Heart left ventricle (tissue), 16 donors: ENCODE measurements at regions not wholly inside any gene's neighbourhood (a gene's known extent, or its start where the extent isn't known, plus 50 kb on each side); places are given as distances from the start of the nearest gene placed in this dataset.

ENCODE experiments used
- ATAC-seq, 4 donors: fragments of 200-7000 bp; cut with Tn5 transposase; one replicate each; pipeline ENCODE4 v1.9.1; 2020 to 2022; ENCODE audit warnings: moderate library complexity in 4 of 4, mild to moderate bottlenecking in 3 of 4, moderate number of reproducible peaks in 1 of 4
- DNase-seq, 5 donors: peaks; one replicate each; pipeline ENCODE4 v3.0.0-alpha.2; 2020
- H3K27ac ChIP-seq, 12 donors: fragments of 200-600 bp; sonication (generic) in 4 of 12; one replicate each; pipeline versions ENCODE4 v1.5.0 to v1.8.0; 2016 to 2022; ENCODE audit warnings: mild to moderate bottlenecking in 2 of 12
- H3K27me3 ChIP-seq, 9 donors: fragments of 200-600 bp; sonication (generic) in 2 of 9; one replicate each; pipeline versions ENCODE4 v1.5.1 to v1.8.0; 2016 to 2022; ENCODE audit warnings: mild to moderate bottlenecking in 3 of 9
- H3K36me3 ChIP-seq, 9 donors: fragments of 200-600 bp; sonication (generic) in 2 of 9; one replicate each; pipeline versions ENCODE4 v1.5.0 to v1.8.0; 2018 to 2022; ENCODE audit warnings: mild to moderate bottlenecking in 2 of 9
- H3K4me1 ChIP-seq, 12 donors: fragments of 200-600 bp; sonication (generic) in 4 of 12; one replicate each; pipeline versions ENCODE4 v1.5.0 to v1.8.0; 2016 to 2022; ENCODE audit warnings: mild to moderate bottlenecking in 3 of 12
- H3K4me3 ChIP-seq, 12 donors: fragments of 200-600 bp; sonication (generic) in 4 of 12; one replicate each; pipeline versions ENCODE4 v1.5.0 to v1.8.0; 2017 to 2022; ENCODE audit warnings: mild to moderate bottlenecking in 9 of 12, moderate library complexity in 4 of 12
- H3K9me3 ChIP-seq, 12 donors: fragments of 200-600 bp; sonication (generic) in 4 of 12; one replicate each; pipeline versions ENCODE4 v1.5.0 to v1.8.0; 2016 to 2022; ENCODE audit warnings: mild to moderate bottlenecking in 1 of 12
- POLR2A ChIP-seq, 2 donors: fragments of 450-650 bp; IDR thresholded peaks; one replicate each; pipeline ENCODE4 v1.6.1; 2017; ENCODE audit warnings: antibody characterized with exemption in 2 of 2, mild to moderate bottlenecking in 2 of 2, moderate library complexity in 2 of 2
- WGBS, 4 donors: extraction: QIAGEN DNeasy Blood & Tissue Kit in 2 of 4; methylation state at CpG; one replicate each; pipeline versions ENCODE4 v1.1.5 to v1.1.7; 2013 to 2018; 5-methylcytosine and 5-hydroxymethylcytosine counted together
- intact Hi-C, 10 donors: fragments of 100-400 bp; cut with DNase I; formaldehyde crosslinking; loops; one replicate each; pipeline versions ENCODE4 v1.11.1 to v1.14.2; 2022
- TF ChIP-seq, protein P1 (sequence below), 12 donors: fragments of 200-600 bp; sonication (generic) in 4 of 12; IDR thresholded peaks; one replicate each; pipeline versions ENCODE4 v1.5.0 to v1.8.0; 2018 to 2022; ENCODE audit warnings: antibody characterized with exemption in 12 of 12, mild to moderate bottlenecking in 5 of 12
- donor health status: ischemic (EF 13 %, LVEDD 7.1; RV severe dilation, severe dysfunction).
- donor health status: healthy with polysubstance abuse.
- donor health status: DM: no; HTN: yes; CAD: no.
- donor health status: DM: no; HTN: no; CAD: no.
- donor health status: ischemic (EF 25% LVEDD 6.9; RV normal size, moderate dysfunction).
- donor health status: ischemic (EF 25% LVEDD 5.7; RV mildly dilated, moderate dysfunction).
- donor health status: healthy.
- donor health status: DM: yes; HTN: yes; CAD: no.
- donor health status: ischemic (EF 35%, LVEDD 5.7; RV mildly dilated, moderate dysfunction).
- donor health status: nonischemic (EF 11% LVEDD 7.7; RV severe dilation, severe dysfunction).
- donor health status: DM: yes; HTN: yes; CAD: no.
- donor health status: PGD.
- donor health status: ischemic (EF 29% LVEDD 5.4; RV normal size, mild dysfunction).
- donor health status: nonischemic (EF 23%, LVEDD 6.1; RV moderate dilation, normal function).

DNA sequence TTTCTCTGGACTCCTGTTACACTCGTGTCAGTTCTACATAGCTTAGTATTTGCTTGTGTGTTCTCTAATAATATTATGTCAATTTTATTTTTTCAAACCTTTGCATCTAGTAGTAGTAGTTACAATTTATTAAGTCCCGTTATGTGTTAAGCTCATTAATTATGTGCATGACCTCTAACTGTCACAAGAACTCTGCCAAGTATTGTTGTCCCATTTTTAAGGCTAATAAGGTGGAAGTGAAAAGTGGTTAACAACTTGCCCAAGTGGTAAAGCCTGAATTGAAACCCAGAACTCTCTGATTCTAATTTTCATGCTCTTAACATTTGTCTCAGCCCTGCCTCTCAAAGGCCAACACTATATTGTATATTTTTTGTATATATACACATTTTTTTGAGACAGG is 221.6 kb downstream of the DMRT2 start:
- TF ChIP-seq POLR2A (IDR thresholded peaks at IDR 0.05) = no peak
- 69 to 82% (median 74%) methylated on average over 2 of the region's 2 CpGs for WGBS, 4 donors

GRCh38 chr9:1272488-1272887 is 222.3 kb downstream of the DMRT2 start:
- Histone ChIP-seq H3K36me3 (no peaks in the 10 kb centered on the region), H3K27me3 (no peaks in the 10 kb centered on the region), H3K9me3 (no peaks in the 10 kb centered on the region), H3K27ac (no peak overlapping the region), H3K4me3 (no peak overlapping the region), H3K4me1 (no peaks in the 10 kb centered on the region)
- intact Hi-C loops = no loop called here
- WGBS, 4 donors = 75 to 83% (median 80%) methylated on average over 3 of the region's 3 CpGs
- TF ChIP-seq, protein P1, sequence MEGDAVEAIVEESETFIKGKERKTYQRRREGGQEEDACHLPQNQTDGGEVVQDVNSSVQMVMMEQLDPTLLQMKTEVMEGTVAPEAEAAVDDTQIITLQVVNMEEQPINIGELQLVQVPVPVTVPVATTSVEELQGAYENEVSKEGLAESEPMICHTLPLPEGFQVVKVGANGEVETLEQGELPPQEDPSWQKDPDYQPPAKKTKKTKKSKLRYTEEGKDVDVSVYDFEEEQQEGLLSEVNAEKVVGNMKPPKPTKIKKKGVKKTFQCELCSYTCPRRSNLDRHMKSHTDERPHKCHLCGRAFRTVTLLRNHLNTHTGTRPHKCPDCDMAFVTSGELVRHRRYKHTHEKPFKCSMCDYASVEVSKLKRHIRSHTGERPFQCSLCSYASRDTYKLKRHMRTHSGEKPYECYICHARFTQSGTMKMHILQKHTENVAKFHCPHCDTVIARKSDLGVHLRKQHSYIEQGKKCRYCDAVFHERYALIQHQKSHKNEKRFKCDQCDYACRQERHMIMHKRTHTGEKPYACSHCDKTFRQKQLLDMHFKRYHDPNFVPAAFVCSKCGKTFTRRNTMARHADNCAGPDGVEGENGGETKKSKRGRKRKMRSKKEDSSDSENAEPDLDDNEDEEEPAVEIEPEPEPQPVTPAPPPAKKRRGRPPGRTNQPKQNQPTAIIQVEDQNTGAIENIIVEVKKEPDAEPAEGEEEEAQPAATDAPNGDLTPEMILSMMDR (IDR thresholded peaks at IDR 0.05) = no peak
- no peak for TF ChIP-seq POLR2A (IDR thresholded peaks at IDR 0.05)
- no peak for ATAC-seq
- DNase-seq = no peak

More for the DNA sequence above, 221.6 kb downstream of the DMRT2 start:
- Histone ChIP-seq H3K4me1 (no peaks in the 10 kb centered on the region), H3K4me3 (no peak overlapping the region), H3K9me3 (no peaks in the 10 kb centered on the region), H3K27me3 (no peaks in the 10 kb centered on the region), H3K27ac (no peak overlapping the region), H3K36me3 (no peaks in the 10 kb centered on the region)
- DNase-seq (no peak), ATAC-seq (no peak)
- intact Hi-C loops = no loop called here

DNA sequence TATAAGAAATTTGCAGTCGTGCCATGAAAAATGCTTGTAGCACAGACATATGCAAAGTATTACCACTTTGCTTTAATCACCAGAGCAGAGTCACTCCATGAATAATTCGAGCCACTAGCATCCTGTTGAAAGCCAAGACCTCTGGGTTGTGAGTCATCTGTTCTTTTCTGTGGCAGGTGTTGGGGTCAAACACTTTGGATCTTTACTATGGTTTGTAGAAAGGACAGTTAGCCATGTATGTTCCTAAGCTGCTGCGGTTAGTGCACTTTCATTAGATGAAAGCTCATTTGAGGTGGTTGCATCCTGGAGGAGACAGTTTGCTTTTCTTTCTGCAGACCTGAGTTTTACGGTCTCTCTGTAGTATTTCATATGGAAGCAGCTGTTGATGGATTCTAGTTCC is 223.7 kb downstream of the DMRT2 start:
- no peaks in the 10 kb centered on the region for H3K9me3 ChIP-seq
- 58 to 67% (median 65%) methylated on average over 4 of the region's 4 CpGs for WGBS, 4 donors
- TF ChIP-seq, protein P1 (IDR thresholded peaks at IDR 0.05) = no peak
- no peak for TF ChIP-seq POLR2A (IDR thresholded peaks at IDR 0.05)
- H3K27ac ChIP-seq = no peak overlapping the region
- H3K4me1 ChIP-seq = no peaks in the 10 kb centered on the region
- H3K27me3 ChIP-seq = no peaks in the 10 kb centered on the region
- intact Hi-C loops = no loop called here
- no peak overlapping the region for H3K4me3 ChIP-seq
- DNase-seq (no peak), ATAC-seq (no peak)
- H3K36me3 ChIP-seq = no peaks in the 10 kb centered on the region

DNA sequence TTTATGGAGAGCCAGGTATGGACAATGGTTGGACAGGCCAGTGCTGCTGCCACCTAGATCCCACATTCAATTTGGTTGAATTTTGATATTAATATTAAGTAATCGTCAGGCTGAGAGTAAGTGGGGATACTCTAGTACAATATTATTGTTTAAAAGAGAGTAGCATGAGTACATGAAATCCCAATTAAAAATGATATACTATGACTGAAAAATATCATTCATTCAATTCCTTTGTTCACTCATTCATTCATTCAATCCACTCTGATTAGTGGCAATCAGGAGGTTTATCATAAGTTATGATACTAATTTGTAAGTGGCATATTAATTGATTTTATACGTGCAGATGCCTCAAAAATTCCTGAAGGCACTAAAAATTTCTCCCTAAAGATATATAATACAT is 224.2 kb downstream of the DMRT2 start:
- H3K9me3 ChIP-seq = no peaks in the 10 kb centered on the region
- no peak for DNase-seq
- intact Hi-C loops = no loop called here
- no peaks in the 10 kb centered on the region for H3K27me3 ChIP-seq
- no peak for ATAC-seq
- 81 to 90% (median 83%) methylated on average over 2 of the region's 2 CpGs for WGBS, 4 donors
- no peaks in the 10 kb centered on the region for H3K36me3 ChIP-seq
- no peak overlapping the region for H3K4me3 ChIP-seq
- no peaks in the 10 kb centered on the region for H3K4me1 ChIP-seq
- TF ChIP-seq, protein P1 (IDR thresholded peaks at IDR 0.05) = no peak
- TF ChIP-seq POLR2A (IDR thresholded peaks at IDR 0.05) = no peak
- H3K27ac ChIP-seq = no peak overlapping the region

- no peak overlapping the region for H3K4me3 ChIP-seq
- no peak overlapping the region for H3K27ac ChIP-seq
- ATAC-seq = no peak
- no peaks in the 10 kb centered on the region for H3K9me3 ChIP-seq
- H3K27me3 ChIP-seq = no peaks in the 10 kb centered on the region
- no peaks in the 10 kb centered on the region for H3K36me3 ChIP-seq
- DNase-seq = no peak
- H3K4me1 ChIP-seq = no peaks in the 10 kb centered on the region
- TF ChIP-seq, protein P1 (IDR thresholded peaks at IDR 0.05) = no peak
- TF ChIP-seq POLR2A (IDR thresholded peaks at IDR 0.05) = no peak
- intact Hi-C loops = no loop called here
- WGBS, 4 donors = 16 to 34% (median 23%) methylated on average over 2 of the region's 2 CpGs
These were observed 226.3 kb downstream of the DMRT2 start for GRCh38 chr9:1276474-1276873.
